Germinal center (tissue), 1 donor: ENCODE measurements at regions not wholly inside any gene's neighbourhood (a gene's known extent, or its start where the extent isn't known, plus 50 kb on each side); places are given as distances from the start of the nearest gene placed in this dataset.

Experiments used
- DNase-seq: peaks from one replicate; pipeline ENCODE4 v3.0.0; 2012; ENCODE audit warnings: mixed read lengths, low spot score

DNA sequence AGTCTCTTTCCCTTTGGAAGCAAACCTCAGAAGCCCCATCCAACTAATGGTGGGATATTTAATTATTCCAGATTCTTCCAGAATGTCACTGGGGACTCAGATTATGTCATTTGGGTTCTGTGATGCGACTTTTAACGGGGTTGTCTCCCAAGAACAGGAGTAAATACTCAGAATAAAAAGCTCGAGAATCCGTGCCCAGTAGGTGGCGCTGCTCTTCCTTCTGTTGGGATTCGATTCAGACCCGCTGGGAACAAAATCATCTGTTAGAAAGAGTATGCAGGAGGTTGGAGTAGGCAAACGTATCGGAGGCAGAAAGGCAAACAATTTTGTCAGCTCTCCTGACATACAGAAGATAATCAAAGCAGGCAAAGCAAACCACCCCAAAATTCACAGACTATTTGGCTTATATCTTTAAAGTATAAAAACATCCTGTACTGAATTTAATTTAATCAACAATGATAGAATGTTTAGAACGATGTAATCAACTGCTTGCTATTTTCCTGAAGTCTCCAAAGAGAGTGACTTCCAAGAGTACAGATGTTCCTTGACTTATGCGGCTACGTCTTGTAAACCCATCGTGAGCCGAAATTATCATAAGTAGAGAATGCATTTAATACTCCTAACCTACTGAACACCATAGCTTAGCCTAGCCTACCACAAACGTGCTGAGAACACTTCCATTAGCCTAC lies 169.8 kb upstream of the RAI14 start:
- peak; percentile 53 for DNase-seq

DNA sequence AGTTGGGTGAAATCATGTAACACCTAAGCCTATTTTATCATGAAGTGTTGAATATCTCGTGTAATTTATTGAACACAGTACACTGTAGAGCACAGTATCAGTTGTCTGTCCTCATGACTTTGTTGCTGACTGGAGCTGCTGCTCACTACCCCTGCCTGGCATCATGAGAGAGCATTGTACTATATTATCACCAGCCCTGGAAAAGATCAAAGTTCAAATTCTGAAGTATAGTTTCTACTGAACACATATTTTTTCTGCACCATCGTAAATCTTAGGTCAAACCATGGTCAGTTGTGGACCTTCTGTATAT lies 169.3 kb upstream of the RAI14 start:
- DNase-seq, result no peak

DNA sequence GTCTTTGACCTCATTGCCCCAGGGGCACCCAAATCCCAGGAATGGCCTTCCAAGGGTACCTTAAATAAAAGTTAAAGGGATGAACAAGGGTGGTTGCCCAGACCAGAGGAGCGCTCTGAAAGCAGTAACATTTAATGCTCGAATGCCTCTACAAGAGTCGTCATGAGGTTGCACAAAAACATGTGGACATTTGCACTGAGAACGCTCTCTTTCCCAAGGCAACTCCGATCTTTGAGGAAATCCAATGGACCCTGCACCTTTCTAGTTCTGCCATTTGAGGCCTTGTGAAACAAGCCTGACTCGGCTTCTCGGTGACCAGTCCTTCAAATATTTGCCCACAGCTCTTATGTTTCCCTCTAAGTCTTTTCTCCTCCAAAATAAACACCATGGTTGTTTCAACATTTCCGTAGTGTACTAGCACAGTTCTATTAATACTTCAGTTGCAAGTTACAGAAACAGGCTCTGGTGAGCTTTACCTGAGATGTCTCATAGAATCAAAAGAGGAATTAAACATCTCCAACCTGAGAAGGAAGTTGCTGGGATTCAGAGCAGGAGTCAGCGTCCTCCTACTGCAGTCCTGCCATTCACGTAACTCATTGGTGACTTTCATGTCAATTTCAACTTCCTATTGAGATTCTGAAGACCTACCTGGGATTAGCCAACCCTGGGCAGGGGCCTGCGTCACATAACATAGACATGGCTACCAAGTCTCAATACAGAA lies 168.8 kb upstream of the RAI14 start:
- no peak for DNase-seq

DNA sequence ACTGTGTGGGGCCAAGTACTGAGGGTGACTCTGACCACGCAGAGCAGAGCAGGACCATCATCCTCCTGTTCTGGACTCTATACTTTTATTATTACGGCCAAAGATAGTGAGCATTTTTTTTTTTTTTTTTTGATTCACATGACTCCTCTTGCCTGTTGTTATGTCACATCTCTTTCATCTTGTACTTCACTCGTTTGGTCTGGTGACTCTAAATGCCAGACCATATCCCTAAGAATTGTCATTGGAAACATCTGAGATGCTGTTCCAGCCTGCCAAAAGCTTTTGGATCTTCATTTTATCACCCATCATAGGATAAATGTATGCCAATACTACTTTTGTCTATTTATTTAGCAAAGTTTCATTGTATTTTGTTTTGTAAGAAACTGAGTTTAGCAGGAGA lies 168.2 kb upstream of the RAI14 start:
- DNase-seq, result no peak

DNA sequence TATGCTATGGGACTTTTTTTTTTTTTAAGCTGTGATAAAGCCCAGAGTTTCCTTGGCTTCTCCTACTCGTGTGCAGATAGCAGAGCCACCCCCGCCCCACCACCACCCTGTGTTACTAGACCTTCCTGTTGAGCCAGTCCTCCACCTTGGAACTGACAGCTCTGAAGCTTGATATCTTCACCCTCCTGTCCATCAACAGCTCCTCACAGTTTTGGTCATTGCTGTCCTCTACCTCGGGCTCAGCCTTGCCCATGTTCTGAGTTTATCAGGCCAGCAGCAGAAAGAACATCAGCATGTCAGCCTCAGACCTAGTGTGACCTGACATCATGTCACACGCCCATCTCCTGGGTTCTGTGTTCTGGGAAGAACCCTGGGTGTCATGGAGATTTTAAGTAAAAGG lies 167.1 kb upstream of the RAI14 start:
- no peak for DNase-seq

DNA sequence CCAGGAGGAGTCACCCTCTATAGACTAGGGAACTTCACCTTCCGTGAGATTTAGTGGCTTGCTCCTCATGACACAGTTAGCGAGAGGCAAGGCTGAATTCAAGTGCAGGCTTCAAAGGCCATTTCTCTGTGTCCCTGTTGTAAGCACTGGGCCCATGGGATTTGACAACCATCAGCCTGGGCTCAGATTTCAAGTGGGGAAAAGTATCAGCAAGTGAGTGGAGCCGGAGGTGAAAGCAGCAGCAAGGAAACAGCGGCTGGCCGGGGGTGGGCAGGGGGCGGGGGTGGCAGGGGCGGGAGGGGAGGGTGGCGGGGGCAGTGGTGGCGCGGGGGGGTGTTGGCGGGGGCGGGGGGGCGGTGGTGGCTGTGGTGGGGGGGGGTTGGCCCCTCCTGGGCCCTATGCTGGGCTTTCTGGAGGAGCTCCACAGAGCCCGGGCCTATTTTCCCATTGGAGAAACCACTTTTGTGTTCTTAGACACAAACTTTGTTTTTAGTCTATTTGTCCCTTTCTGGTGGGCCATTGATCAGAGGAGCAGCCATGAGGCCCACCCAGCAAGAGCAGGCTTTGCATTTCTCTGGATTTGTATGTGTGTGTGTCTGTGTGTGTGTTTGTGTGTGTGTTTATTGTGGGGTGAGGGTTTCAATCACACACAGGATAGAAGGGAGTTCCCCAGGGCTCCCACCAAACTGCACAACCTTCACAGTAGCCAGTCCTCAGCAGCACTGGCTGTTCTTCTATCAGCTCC lies 165.4 kb upstream of the RAI14 start:
- DNase-seq, result no peak

DNA sequence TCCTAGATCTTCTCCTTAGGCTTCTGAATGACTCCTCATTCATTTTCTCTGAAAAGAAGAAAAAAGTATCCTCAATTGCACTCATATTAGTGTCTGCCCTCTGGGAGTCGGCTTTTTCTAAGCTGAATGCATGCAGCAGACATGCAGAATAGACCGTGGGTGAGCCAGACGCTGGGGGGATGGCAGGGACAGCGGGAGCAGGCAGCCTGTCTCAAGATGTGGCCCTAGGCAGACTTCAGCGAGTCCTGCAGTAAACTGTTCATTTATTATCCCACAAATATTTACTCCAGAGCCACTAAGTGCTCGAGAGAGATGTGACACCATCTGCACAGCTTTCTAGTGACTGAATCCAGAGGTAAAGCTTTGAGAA lies 164.9 kb upstream of the RAI14 start:
- no peak for DNase-seq

DNA sequence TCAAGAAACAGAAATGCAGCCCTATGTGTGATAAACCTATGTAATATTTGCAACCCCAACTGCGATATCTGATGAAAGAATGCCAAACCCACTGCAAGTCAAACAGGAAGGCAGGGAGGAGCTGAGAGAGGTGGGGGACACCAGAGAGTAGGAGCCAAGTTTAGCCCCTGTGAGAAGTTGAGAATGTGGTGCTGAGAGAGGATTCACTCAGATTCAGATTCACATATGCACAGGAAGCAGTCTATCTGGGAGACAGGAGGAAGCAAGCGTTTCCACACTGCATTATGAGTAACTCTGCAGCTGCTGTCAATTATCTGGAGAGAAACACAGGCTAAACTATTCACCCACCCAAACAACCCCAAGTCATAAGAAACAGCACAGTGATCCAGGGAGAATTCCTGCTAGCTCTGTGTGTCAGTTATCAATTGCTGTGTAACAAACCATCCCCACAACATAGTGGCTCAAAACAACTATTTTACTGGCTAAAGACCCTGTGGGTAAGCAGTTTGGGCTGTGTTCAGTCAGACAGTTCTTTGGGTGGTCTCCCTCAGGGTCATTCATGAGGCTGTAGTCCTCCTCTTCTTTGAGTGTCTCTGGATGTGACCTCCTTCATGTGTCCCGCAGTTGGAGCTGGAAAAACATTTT lies 161.9 kb upstream of the RAI14 start:
- DNase-seq, result no peak

DNA sequence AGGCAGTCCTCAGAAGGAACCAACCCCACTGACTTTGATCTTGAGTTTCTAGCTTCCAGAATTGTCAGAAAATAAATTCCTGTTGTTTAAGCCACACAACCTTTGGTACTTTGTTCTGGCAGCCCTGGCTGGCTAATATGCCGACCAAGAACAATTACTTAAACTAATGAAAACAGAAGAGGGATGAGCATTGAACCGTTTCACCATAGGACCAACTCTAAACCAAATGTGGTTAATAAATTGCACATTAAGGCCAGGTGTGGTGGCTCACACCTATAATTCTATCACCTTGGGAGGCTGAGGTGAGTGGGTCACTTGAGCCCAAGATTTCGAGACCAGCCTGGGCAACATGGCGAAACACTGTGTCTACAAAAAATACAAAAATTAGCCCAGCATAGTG lies 160.9 kb upstream of the RAI14 start:
- no peak for DNase-seq

DNA sequence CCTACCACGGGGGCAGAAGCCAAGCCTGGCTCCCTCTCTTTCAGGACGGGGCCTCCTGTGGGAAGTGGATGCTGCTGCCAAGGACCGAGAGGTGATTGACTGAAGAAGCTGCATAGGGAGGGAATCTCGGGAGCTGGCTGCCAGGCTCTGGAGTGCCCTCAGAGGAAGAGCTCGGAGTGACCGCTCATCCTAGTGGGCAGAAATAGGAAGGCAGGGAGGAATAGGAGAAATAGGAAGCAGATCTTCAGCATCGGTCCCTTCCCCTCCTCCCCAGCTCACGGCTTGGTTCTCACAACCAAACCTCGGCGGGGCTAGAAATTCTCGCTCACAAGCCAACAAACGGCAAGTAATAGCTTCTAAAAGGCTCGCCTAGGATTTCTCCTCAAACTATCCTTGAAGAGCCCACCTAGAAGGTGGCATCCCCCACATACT lies 159.9 kb upstream of the RAI14 start:
- no peak for DNase-seq

DNA sequence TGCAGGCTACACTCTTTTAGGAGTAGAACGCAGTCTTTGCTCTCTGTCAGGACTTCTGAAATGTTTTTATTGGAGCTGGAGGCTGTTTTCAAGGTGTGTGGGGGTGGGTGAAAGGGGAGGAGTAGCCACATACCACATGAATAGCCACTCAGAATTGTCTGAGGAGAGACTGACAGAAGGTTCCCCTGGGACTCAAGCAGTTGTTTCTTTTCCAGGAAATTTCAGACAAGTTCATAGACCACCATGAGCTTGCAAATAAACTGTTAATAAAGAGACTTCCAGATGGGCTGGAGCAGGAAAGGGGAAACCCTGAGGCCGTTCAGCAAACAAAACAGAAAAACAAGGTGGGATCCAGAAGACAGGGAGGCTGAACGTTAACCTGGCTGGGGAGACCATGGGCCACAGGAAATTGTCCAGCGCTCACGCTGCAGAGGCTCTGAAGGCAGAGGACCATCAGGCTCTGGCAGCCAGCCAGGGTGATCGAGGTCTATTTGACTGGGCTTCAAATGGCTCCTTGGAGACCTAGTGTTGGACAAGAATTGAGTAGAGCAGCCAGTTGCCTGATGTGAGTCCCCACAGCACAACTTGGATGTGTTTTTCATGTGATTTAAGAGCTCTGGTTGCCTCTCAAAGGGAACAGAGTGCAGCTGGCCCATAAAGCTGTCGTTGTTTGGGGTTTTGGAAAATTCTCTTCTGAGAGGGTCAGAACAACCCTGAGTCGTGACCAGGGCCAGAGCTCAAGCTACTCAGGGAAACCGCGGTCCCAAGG lies 159.2 kb upstream of the RAI14 start:
- no peak for DNase-seq

DNA sequence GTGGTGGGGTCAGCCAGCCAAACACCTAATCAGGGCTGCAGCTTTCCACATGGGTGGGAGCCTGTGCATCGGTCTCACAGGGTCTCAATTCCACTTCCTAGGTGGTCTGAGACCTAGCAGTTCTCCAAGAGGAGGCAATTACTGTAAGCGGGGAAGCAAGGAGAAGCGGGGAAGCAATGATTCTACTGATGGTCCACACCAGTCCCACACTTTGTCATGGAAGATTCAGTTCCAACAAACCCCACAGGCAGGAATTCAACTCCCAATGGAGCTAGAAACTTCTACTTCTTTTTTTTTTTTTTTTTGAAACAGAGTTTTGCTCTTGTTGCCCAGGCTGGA lies 158.7 kb upstream of the RAI14 start:
- no peak for DNase-seq

DNA sequence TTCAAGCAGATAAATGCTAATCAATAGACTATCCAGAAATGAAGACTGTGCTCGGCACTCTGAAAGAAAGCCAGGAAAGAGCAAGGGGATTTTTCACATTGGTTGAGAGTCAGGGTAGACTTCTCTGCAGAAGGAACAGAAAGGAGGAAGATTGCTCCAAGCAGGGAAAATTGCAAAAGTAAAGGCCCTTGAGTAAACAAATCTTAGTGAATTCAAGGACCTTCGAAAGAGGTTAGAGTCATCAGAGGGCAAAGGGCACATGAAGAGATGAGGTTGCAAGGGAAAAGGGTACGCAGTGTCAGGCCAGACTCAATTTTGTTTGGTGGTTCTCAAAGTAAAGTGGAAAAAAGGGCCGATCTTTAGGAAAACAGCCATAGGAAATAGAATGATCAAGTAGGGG lies 157.6 kb upstream of the RAI14 start:
- no peak for DNase-seq

DNA sequence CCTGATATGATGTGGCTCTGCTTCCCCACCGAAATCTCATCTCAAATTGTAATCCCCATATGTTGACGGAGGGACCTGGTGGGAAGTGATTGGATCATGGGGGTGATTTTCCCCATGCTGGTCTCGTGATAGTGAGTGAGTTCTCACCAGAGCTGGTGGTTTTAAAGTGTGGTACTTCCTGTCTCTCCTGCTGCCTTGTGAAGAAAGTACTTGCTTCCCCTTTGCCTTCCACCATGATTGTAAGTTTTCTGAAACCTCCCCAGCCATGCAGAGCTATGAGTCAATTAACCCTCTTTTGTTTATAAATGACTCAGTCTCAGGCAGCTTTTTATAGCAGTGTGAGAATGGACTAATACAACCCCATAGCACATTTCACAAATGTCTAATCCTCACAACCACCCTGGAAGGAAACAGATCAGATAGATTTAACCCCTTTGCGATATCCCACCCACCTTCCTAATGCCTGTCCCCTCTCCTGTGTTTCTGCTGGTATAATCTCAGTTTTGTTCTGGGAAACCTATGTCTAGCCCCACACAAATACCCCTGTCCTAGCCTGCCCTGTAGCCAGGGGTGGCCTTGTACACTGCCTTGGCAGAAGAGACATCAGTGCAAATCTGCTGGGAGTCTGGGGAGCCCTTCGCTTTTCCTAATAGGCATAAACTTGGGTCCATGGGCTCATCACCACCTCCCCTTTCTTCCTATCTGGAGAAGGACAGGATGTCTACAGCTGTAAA lies 157.0 kb upstream of the RAI14 start:
- DNase-seq, result no peak

DNA sequence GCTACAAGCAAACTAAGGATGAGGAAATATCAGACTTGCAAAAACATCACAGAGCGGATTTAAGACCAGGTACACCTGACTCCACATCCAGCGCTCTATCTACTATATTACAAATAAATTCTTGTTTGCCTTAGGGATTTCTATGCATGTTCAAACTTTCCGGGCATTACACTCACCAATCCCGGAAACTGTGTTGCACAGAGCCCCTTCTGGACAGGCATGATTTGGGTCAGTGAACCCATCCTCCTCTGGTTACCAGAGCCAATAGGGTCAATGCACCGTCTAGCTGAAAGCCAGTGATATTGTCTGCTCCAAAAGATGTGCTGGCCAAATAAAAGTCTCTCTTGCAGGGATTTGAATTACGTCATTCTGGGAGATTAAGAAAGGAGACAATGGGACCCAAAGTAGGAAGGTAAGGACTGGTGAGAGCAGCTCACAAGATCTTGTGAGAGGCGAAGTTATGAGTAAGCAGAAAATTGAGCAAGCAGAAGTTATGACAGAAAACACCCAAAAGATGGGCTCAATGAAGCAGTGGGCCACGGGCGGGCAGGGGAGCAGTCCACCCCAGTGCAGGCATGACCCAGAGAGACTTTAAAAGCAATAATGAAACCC lies 155.8 kb upstream of the RAI14 start:
- DNase-seq, result no peak

DNA sequence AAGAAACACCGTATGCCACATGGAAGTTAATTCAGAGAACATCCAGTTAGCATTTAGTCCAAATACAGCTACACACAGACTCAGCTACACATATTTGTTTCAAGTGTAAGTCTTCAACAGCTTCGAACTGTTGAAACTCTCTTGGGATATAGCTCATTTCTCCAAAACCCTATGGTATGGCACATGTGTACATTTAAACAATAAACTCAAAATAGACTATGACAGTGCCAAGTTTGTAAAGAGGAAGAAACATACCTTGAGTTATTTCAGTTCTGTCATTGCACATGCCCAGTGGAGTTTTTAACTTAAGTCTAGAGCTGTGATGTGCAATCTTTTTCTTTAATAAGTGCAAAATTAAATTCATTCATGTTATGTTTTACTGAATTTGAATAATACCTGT lies 155.1 kb upstream of the RAI14 start:
- peak; percentile 38 for DNase-seq

DNA sequence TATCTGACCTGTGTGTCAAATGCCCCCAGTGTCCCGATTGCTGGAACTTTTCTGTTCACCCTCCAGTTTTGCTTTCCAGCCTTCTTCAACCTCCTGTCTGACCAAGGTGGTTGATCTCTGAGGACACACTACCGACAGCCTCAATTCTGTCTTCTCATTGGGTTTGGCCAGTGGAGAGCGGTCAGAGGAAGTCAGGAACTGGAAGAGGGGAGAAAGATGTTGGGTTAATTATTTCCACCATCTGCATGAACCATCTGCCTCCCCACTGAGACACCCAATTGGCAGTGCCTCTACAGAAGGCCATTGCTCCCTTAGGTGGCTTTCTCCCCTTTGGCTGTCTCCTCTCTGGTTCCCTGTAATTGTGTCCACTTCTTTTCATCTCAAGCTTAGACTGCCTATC lies 154.3 kb upstream of the RAI14 start:
- DNase-seq, result no peak

DNA sequence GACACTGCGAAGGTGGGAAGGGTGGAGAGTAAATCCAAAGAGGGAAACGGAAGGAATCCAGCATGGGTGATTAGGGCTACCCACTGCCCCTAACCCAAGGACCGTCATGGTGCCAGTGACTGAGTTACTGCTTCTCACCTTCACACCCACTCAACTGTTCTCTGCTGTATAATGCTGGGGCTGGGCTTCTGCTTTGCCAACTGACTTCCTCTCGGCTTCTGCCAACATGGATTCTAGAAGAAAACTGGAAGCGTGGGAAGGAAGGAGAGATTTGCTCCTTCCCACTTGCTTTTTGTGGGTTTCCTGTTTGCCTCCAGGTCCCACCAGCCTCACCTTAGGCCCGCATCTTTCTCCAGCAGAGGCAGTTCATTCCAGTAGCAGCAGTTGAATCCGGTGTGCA lies 153.5 kb upstream of the RAI14 start:
- DNase-seq, result no peak

DNA sequence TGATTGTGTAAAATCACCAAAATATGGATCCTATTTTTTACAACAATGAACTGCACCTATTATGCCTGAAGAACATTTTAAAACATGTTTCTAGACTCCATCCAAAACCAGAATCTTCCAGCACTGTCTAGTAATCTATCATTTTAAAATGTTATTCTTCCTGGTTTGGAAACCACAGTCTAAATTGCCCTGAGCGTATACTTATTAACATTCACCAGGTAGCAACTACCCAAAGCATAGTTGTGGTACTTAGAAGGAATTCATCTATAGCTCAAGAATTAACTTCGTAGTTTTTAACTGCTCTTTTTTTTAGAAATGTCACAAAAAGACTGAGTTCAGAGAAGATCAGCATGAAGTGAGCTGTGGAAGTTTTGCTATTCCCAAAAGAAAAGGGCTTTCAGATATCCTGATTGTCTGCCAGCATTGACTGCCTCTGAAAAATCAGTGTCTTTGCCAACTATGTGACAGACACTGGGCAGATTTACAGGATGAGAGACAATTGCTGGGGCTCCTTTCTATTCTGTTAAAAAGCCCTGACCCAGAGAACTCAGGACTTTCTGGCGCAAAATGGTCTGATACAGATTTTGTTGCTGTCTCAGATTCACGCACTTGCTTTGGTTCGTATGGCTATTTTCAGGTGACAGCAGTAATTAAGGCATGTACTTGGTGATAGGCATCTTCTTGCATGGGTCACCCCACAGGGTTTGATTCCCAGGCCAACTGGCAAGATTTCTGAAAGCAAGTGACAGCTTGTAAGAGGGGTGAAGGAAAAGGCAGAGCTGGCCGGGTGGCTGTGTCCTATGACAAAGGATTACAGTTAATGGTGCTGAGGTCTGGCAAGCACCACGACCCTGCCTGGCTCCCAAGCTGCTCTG lies 152.5 kb upstream of the RAI14 start:
- DNase-seq, result no peak

DNA sequence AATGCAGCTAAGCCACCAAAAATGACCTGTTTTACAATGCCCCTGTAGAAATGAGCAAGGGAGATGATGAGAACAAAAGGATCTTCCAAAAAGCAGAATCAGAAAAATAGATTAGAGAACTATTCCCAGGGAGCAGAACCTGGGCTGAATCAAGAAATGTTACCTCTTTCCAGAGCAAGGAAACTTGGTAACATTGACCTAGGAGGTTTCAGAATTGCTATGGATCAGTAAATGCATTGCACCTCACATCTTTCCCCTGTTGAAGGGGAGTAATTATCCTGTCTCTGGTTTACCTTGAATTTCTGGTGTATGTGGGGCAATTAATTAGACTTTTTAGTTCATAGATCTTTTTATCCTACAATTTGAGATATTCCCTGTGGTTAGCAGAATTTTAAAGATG lies 151.2 kb upstream of the RAI14 start:
- no peak for DNase-seq
